Uterus (tissue), 2 donors: ENCODE measurements at regions not wholly inside any gene's neighbourhood (a gene's known extent, or its start where the extent isn't known, plus 50 kb on each side); places are given as distances from the start of the nearest gene placed in this dataset.

Experiments used
- POLR2A ChIP-seq, 2 donors: fragments of 450-650 bp; IDR thresholded peaks; one replicate each; pipeline ENCODE4 v1.6.1; 2016; ENCODE audit warnings: antibody characterized with exemption in 2 of 2, mild to moderate bottlenecking in 1 of 2, moderate library complexity in 1 of 2
- TF ChIP-seq, protein P1 (sequence below), 4 experiments: fragments of 200-600 bp in 2 of 4; fragments of 450-650 bp in 2 of 4; sonication (generic) in 2 of 4; IDR thresholded peaks; one replicate each; pipeline ENCODE4 v1.5.1; 2016 to 2019; ENCODE audit warnings: antibody characterized with exemption in 4 of 4, mild to moderate bottlenecking in 2 of 4, moderate library complexity in 1 of 4

DNA sequence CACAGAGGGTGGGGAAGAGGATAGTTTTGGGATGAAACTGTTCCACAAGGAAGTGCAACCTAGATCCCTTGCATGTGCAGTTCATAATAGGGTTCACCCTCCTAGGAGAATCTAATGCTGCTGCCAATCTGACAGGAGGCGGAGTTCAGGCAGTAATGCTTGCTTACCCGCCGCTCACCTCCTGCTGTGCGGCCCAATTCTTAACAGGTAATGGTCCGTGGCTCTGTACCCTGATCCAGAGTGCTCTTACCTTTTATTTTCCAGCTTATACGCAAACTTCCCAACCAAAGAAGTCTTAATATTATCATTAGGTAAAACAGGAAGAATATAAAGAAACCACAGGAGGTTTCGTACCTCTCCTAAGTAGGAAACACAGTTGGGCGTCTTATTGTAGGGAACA is 82.7 kb upstream of the CD302 start:
- TF ChIP-seq, protein P1, sequence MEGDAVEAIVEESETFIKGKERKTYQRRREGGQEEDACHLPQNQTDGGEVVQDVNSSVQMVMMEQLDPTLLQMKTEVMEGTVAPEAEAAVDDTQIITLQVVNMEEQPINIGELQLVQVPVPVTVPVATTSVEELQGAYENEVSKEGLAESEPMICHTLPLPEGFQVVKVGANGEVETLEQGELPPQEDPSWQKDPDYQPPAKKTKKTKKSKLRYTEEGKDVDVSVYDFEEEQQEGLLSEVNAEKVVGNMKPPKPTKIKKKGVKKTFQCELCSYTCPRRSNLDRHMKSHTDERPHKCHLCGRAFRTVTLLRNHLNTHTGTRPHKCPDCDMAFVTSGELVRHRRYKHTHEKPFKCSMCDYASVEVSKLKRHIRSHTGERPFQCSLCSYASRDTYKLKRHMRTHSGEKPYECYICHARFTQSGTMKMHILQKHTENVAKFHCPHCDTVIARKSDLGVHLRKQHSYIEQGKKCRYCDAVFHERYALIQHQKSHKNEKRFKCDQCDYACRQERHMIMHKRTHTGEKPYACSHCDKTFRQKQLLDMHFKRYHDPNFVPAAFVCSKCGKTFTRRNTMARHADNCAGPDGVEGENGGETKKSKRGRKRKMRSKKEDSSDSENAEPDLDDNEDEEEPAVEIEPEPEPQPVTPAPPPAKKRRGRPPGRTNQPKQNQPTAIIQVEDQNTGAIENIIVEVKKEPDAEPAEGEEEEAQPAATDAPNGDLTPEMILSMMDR (IDR thresholded peaks at IDR 0.05) = no peak
- TF ChIP-seq POLR2A (IDR thresholded peaks at IDR 0.05) = no peak
